ENCODE measurements at regions not wholly inside any gene's neighbourhood (a gene's known extent, or its start where the extent isn't known, plus 50 kb on each side); places are given as distances from the start of the nearest gene placed in this dataset.

- Histone ChIP-seq H3K9me3 (replicated peaks) (no peaks in the 10 kb centered on the region), H3K4me3 (no peak overlapping the region), H3K36me3 (no peaks in the 10 kb centered on the region), H3K27ac (replicated peaks) (no peak overlapping the region), H3K4me1 (no peaks in the 10 kb centered on the region), H3K27me3 (ENCODE audit: low read depth) (no peaks in the 10 kb centered on the region)
- intact Hi-C loops (cut with micrococcal nuclease): no loop called here
- no peak for DNase-seq
- TF ChIP-seq, protein P1, sequence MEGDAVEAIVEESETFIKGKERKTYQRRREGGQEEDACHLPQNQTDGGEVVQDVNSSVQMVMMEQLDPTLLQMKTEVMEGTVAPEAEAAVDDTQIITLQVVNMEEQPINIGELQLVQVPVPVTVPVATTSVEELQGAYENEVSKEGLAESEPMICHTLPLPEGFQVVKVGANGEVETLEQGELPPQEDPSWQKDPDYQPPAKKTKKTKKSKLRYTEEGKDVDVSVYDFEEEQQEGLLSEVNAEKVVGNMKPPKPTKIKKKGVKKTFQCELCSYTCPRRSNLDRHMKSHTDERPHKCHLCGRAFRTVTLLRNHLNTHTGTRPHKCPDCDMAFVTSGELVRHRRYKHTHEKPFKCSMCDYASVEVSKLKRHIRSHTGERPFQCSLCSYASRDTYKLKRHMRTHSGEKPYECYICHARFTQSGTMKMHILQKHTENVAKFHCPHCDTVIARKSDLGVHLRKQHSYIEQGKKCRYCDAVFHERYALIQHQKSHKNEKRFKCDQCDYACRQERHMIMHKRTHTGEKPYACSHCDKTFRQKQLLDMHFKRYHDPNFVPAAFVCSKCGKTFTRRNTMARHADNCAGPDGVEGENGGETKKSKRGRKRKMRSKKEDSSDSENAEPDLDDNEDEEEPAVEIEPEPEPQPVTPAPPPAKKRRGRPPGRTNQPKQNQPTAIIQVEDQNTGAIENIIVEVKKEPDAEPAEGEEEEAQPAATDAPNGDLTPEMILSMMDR (IDR thresholded peaks at IDR 0.05; ENCODE audit: borderline replicate concordance): no peak
Observed at GRCh38 chr1:106960412-106960811, 96.1 kb upstream of the PRMT6 start.

DNA sequence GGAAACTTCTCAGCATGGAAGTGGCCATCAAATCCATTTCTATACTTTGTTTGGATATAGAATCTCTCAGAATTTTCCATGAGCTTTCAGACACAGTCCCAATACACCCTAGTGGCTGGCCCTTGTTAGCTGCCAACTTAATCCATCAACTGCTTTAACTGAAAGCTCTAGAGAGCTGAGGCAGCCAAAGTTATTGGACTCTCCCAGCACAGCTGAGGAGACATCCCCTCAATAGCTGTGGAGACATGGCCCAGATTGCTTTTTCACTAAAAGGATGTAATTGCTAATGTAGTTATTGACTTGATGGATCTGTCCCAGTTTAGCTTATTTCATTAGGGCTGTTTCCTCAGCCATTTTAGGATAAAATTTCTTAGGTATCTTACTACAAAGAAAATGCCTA lies 94.8 kb upstream of the PRMT6 start:
- Histone ChIP-seq H3K4me3 (no peak overlapping the region), H3K4me1 (no peaks in the 10 kb centered on the region), H3K27me3 (ENCODE audit: low read depth) (no peaks in the 10 kb centered on the region), H3K27ac (replicated peaks) (no peak overlapping the region), H3K36me3 (no peaks in the 10 kb centered on the region), H3K9me3 (replicated peaks) (no peaks in the 10 kb centered on the region)
- TF ChIP-seq, protein P1 (IDR thresholded peaks at IDR 0.05; ENCODE audit: borderline replicate concordance): no peak
- intact Hi-C loops (cut with micrococcal nuclease): no loop called here
- no peak for DNase-seq

DNA sequence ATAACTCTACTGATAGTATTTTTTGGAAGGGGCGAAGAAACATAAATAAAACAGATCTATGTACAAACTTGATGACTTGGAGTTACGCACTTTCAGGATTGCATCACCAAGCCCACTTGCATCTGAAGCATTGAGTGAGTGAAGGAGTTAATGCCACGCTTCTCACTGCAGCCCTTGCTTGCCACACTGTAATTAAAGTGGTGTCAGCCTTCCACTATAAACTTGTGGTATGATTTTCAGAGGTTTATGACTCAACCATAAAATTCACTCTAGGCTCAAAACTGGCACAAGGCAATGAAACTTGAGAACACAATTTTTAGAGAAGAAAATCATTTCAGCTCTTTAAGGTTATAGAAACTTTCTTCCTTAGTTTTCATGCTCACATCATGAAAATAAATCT lies 93.9 kb upstream of the PRMT6 start:
- intact Hi-C loops (cut with micrococcal nuclease): no loop called here
- Histone ChIP-seq H3K4me3 (no peak overlapping the region), H3K9me3 (replicated peaks) (no peaks in the 10 kb centered on the region), H3K27me3 (ENCODE audit: low read depth) (no peaks in the 10 kb centered on the region), H3K27ac (replicated peaks) (no peak overlapping the region), H3K4me1 (no peaks in the 10 kb centered on the region), H3K36me3 (no peaks in the 10 kb centered on the region)
- no peak for DNase-seq
- TF ChIP-seq, protein P1 (IDR thresholded peaks at IDR 0.05; ENCODE audit: borderline replicate concordance): no peak

GRCh38 chr1:106964495-106964894 lies 92.0 kb upstream of the PRMT6 start:
- no peak overlapping the region for H3K4me3 ChIP-seq
- no peak for DNase-seq
- no peaks in the 10 kb centered on the region for H3K27me3 ChIP-seq (ENCODE audit: low read depth)
- intact Hi-C loops (cut with micrococcal nuclease): no loop called here
- H3K9me3 ChIP-seq (replicated peaks): no peaks in the 10 kb centered on the region
- no peaks in the 10 kb centered on the region for H3K36me3 ChIP-seq
- TF ChIP-seq, protein P1 (IDR thresholded peaks at IDR 0.05; ENCODE audit: borderline replicate concordance): no peak
- no peak overlapping the region for H3K27ac ChIP-seq (replicated peaks)
- H3K4me1 ChIP-seq: no peaks in the 10 kb centered on the region

- TF ChIP-seq, protein P1 (IDR thresholded peaks at IDR 0.05; ENCODE audit: borderline replicate concordance): no peak
- intact Hi-C loops (cut with micrococcal nuclease): no loop called here
- DNase-seq: no peak
Observed at GRCh38 chr1:106968644-106969043, 87.8 kb upstream of the PRMT6 start.

DNA sequence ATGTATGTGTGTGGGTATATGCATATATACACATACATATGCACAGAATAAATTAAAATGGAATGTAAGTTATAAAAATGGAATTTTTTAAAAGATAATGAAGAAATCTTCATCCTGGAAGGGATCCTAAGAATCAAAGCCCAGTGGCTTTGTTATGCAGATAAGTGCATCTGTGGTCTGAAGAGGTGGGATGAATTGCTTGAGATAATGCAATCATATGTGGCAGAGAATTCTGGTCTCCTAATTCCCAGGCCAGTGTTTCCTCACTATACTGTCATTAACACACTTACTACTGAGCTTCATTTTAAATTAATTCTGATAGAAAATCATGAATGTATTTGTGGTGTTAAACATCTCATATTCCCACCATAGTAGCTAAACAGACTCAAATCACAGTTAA lies 86.7 kb upstream of the PRMT6 start:
- Histone ChIP-seq H3K27ac (replicated peaks) (no peak overlapping the region), H3K27me3 (ENCODE audit: low read depth) (no peaks in the 10 kb centered on the region), H3K4me1 (no peaks in the 10 kb centered on the region), H3K4me3 (no peak overlapping the region), H3K36me3 (no peaks in the 10 kb centered on the region), H3K9me3 (replicated peaks) (no peaks in the 10 kb centered on the region)
- intact Hi-C loops (cut with micrococcal nuclease): no loop called here
- no peak for DNase-seq
- TF ChIP-seq, protein P1 (IDR thresholded peaks at IDR 0.05; ENCODE audit: borderline replicate concordance): no peak

More at GRCh38 chr1:106968644-106969043, 87.8 kb upstream of the PRMT6 start:
- no peaks in the 10 kb centered on the region for H3K9me3 ChIP-seq (replicated peaks)
- H3K4me1 ChIP-seq: no peaks in the 10 kb centered on the region
- no peak overlapping the region for H3K4me3 ChIP-seq
- H3K27me3 ChIP-seq (ENCODE audit: low read depth): no peaks in the 10 kb centered on the region
- H3K27ac ChIP-seq (replicated peaks): no peak overlapping the region
- no peaks in the 10 kb centered on the region for H3K36me3 ChIP-seq

Data from left ventricle myocardium inferior (tissue), 1 donor.